ENCODE measurements at regions not wholly inside any gene's neighbourhood (a gene's known extent, or its start where the extent isn't known, plus 50 kb on each side); places are given as distances from the start of the nearest gene placed in this dataset.

DNA sequence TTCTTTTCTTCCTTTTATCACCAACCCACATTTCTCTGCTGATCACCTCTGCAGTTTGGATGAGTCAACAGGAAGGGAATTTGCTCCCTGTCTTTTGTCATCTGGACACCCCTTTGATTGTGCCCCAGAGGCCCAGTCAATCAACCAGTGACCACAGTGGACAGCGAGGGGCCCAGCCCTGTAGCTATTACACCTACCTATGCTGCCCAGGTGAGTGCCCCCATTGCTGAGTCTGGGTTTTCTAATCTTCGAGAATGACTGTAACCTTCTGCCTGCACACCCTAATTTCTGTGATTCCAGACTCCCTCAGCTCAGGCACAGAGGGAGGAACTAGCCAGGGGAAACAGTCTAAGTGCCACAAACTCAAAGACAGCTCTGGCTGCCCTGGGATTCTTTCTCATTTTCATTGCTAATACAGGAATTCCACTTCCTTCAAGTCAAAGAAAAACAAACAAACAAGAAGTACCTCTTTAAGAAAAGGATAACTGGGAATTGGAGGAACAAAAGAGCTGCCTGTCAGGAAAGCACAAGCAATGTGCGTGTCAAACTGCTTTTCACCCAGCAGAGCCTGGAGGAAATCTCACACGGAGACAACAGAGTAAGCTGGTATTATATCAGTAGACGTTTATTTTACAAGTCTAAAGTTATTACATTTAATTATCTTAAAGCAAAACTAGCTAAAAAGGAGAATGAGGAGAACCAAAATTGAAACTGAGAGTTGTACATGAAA lies 311.1 kb downstream of the AJAP1 start:
- no peak for DNase-seq (ENCODE audit: low spot score)

GRCh38 chr1:4964634-4965345 lies 310.4 kb downstream of the AJAP1 start:
- DNase-seq (ENCODE audit: low spot score): no peak

- peak; percentile 57 for DNase-seq (ENCODE audit: low spot score)
These were observed 308.8 kb downstream of the AJAP1 start for GRCh38 chr1:4963251-4963650.

- no peak for DNase-seq (ENCODE audit: low spot score)
These were observed 308.4 kb downstream of the AJAP1 start for GRCh38 chr1:4962836-4963235.

GRCh38 chr1:4961935-4962645 lies 307.7 kb downstream of the AJAP1 start:
- no peak for DNase-seq (ENCODE audit: low spot score)

DNA sequence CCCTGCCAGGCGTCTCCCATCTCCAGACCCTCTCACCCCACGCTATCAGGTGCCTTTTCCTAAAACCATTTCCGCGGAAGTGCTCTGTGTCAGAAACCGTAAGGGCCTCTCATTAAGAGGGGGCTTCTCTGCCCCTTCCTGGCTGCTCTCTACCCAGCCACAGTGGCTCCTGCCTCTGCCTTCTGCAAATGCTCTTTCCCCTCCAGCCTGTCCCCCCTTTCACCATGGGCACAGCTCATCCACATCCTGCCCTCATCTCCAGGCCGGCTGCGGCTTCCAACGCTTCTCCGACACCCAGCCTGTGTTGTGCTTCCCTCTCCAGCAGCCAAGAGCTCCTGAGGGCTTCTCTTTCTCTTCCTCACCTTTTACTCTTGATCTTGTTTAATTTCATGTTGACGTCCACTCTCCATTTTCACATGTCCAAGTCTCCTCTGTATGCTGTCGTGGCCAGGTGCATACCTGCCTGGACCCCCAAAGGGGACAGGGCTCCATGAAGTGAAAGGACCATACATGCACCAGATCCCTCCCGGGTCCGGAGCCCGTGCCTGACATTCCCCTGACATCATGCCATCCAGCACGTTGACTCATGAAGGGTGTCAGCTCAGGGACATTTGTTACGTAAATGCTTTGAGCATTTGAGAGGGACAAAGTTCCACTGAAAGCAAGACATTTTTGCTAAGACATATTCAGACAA lies 306.5 kb downstream of the AJAP1 start:
- DNase-seq (ENCODE audit: low spot score): no peak

DNA sequence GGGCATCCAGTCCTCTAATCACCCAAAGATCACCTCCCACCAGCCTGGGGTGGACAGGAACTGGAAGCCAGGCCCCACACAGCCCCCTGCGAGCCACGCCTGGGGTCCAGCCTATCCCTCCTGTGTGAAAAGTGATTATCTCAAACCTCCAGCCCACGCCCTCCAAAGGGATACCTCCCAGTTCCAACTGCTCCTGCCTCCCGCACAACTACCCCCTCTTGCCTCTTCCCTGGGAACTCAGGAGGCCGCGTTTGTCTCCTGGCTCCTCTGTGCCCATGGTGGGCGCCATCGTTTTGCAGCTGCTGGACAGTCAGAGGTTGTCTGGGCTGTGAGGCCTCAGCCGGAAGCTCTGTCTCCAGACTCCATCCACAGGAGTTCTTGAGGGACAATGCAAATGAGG lies 305.9 kb downstream of the AJAP1 start:
- DNase-seq (ENCODE audit: low spot score): no peak

DNA sequence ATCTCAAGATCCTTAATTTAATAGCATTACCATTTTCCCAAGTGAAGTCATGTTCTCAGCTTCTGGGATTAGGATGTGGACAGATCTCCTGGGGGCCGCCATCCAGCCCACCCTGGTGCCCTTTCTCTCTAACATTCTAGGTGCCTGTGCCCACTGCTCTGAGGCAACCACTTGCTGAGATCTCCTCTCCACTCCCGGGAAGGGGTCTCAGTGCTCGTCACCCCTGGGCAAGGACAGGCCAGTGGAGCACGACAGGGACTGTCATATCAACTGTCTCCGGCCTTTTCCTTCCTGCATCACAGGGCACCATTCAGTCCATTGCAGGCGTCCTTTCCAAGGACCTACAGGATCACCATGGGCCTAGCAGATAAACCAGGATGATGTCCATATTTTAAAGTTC lies 304.8 kb downstream of the AJAP1 start:
- DNase-seq (ENCODE audit: low spot score): no peak

DNA sequence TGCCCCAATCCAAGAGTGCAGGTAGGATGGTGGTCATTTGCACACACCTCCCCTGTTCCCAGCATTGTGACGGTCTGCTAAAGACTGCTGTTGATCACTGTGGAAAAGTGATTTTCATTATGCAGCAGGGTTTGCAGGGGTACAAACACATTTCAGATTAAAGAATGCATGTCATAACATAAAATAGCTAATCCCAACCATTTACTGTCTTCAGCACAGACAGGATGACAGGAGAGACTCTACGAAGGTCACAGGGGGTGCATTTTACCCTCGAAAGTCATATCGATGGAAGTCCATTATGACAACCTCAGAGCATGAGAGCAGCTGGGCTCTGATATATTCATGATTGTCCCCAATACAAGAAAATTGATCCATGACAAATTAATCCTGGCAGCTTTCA lies 302.6 kb downstream of the AJAP1 start:
- DNase-seq (ENCODE audit: low spot score): no peak

DNA sequence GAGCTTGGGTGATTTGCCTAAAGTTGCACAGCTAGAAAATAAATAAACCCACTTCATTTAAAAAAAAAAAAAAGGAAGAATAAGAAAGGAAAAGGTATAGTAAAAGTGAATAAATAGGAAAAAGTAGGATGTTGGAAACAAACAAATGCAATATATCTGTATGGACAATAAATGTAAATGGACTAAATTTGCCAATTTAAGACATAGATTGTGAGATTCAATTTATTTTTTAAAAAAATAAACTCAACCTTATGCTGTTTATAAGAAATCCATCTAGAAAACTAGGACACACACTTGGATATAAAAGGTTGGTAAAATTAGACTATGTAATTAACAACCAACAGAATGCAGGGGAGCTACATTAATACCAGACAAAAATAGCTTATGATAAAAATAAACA lies 300.0 kb downstream of the AJAP1 start:
- DNase-seq (ENCODE audit: low spot score): no peak

DNA sequence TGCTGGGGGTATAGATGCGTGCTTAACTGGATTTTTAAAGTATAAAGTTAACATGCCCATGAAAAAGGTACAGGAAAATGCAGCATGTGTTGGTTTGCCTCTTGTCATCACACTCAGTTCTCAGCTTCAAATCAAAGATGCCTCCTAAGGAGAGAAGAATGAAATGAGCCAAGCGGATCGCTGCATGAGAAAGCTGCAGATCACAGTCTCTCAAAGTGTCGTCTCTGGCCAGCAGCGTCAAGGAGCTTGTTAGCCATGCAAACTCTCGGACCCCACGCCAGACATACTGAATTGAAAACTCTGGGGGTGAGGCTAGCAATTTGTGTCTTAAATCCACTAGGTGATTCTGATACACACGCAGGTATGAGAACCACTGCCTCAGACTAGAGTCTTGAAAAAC lies 297.2 kb downstream of the AJAP1 start:
- no peak for DNase-seq (ENCODE audit: low spot score)

DNA sequence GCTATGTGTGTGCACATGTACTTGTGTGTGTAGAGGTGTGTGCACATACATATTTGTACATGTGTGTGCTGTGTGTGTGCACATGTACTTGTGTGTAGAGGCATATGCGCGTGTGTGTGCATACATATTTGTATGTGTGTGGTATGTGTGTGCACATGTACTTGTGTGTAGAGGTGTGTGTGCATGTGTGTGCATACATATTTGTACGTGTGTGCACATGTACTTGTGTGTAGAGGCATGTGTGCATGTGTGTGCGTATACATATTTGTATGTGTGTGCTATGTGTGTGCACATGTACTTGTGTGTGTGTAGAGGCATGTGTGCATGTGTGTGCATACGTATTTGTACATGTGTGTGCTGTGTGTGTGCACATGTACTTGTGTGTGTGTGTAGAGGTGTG lies 291.9 kb downstream of the AJAP1 start:
- no peak for DNase-seq (ENCODE audit: low spot score)

DNA sequence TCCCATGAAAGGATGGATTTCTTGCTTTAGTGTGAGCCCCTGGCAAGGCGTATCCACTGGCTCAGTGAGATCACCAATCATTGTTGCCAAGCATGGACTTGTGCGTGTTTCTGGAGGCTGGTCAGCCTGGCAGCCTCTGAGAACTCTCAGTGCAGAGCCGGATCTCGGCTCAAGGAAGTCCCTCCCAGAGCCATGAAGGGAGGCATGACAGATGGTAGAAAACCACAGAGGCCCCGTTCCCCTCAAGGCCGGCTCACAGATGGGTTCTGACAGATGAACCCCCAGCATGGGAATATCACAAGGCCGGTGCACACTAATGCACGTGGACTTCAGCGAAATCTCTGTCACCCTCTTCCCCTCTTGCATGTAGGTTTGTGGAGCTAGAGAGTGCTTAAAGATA lies 290.5 kb downstream of the AJAP1 start:
- no peak for DNase-seq (ENCODE audit: low spot score)

GRCh38 chr1:4944072-4944471 lies 289.7 kb downstream of the AJAP1 start:
- DNase-seq (ENCODE audit: low spot score): no peak

DNA sequence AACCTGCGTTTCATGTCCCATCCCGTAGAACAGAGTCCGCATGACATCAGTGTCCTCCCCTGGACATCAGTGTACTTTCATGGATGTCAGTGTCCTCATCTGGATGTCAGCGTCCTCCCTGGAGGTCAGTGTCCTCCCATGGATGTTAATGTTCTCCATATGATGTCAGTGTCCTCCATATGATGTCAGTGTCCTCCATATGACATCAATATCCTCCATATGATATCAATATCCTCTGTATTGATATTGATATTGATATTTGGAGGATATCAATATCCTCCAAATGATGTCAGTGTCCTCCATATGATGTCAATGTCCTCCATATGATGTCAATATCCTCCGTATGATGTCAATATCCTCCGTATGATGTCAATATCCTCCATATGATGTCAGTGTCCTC lies 284.9 kb downstream of the AJAP1 start:
- no peak for DNase-seq (ENCODE audit: low spot score)

- DNase-seq (ENCODE audit: low spot score): no peak
These were observed 283.6 kb downstream of the AJAP1 start for GRCh38 chr1:4937876-4938534.

DNA sequence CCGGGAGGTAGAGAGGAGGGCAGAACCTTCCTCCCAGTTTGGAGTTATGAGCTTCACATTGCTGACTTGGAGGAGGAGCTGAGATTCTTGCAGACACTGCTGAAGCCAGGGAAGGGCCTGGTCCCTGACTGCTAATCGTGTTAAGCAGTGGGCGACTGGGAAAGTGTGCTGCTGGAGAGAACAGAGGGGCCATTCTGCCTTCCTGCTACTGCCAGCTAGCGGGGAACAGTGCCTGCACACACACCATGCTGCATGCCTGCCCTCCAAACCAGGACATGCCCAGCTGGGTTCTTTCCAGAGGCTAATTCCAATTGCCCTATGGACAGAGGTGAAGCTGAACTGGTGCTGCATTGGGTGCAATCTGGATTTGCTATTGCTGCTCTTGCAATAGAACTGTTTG lies 281.4 kb downstream of the AJAP1 start:
- no peak for DNase-seq (ENCODE audit: low spot score)

DNA sequence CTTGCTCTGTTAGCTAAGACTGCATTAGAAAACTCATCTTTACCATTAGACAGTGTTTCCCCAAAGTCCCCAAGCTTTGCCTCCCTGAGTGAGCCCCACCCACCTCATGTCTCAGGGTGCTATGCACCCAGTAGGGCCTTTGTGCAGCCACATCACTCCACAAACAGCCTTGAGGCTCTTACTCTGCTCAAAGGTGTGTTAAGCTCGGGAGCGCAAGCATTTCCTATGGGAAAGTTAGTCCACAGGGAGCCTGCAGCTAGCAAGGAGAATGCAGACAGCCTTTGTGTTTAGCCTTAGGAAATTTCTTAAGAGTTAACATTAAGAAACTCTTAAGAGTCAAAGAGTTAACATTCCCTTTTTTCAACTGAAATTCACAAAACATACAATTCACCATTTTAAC lies 278.8 kb downstream of the AJAP1 start:
- no peak for DNase-seq (ENCODE audit: low spot score)

GRCh38 chr1:4932311-4933030 lies 278.1 kb downstream of the AJAP1 start:
- no peak for DNase-seq (ENCODE audit: low spot score)

DNA sequence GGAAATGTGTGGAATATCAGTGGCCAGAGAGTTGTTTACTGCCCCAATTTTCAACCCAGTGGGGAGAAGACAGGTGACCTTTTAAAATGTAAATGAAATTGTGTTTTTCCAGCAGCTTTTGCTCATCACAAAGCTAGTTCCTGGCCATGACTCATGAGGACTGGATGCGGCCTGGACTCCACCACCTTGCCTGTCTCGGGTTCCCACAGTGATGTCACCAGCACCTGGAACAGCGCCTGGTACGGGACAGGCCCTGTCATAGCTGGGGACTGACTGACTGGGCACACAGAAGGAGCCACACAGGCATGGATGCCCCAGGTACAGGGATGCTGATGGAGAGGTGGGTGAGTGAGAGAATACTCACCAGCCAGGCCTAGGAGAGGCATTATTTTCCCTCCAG lies 277.1 kb downstream of the AJAP1 start:
- no peak for DNase-seq (ENCODE audit: low spot score)

DNA sequence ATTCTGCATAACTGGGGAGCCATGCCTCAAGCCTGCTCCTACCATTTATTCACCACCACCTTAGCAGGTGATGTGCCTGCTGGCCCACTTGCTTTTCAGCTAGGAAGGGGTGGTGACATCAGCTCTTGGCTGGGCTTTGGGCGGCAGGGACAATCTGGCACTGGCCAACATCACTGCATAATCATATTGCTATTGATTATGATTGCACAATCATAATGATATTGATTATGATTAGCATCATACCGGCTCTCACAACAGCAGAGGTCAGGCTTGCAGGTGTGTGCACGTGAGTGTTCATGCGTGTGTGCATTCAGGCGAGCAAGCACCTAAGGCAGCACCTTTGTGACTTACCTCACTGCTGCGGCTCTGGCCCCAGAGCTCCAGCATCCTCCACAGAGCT lies 273.8 kb downstream of the AJAP1 start:
- DNase-seq (ENCODE audit: low spot score): no peak

Measured in ureter (tissue), 1 donor.